ENCODE measurements at regions not wholly inside any gene's neighbourhood (a gene's known extent, or its start where the extent isn't known, plus 50 kb on each side); places are given as distances from the start of the nearest gene placed in this dataset.

DNA sequence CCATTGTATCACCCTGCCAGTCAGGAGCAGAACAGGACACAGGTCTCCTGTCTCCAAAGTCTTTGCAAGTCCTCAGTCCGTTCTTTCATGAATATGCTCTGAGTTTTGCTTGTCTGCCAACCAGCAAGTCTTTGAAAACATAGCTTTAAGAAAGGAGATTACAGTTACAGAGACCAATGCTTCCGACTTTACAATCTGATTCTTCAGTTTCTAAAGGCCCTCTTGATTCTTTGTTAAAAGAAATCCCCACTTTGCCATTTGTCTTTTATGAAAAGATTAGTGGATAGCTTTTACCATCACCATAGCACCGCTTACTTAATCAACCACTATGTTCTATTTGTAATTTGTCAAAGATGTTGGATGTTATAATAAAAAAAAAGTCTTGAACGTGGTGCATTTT lies 562.8 kb upstream of the BTBD3 start:
- DNase-seq, result no peak
- no peak overlapping the region for H3K4me3 ChIP-seq
- no peaks in the 10 kb centered on the region for H3K4me1 ChIP-seq (replicated peaks; ENCODE audit: insufficient read depth)
- no peaks in the 10 kb centered on the region for H3K9me3 ChIP-seq (ENCODE audit: insufficient read depth, low read depth)
- no peaks in the 10 kb centered on the region for H3F3A ChIP-seq (ENCODE audit: insufficient read depth, low read depth)
- H3K27me3 ChIP-seq (ENCODE audit: insufficient read depth, low read depth), result no peaks in the 10 kb centered on the region
- no peaks in the 10 kb centered on the region for H4K20me1 ChIP-seq (ENCODE audit: insufficient read depth)
- intact Hi-C loops (cut with micrococcal nuclease; ENCODE audit: unreplicated experiment), result no loop called here
- H3K4me2 ChIP-seq, result no peak overlapping the region
- no peak overlapping the region for H3K27ac ChIP-seq
- no peaks in the 10 kb centered on the region for H3K36me3 ChIP-seq (ENCODE audit: low read depth)
- POLR2A ChIA-PET (ENCODE audit: unreplicated experiment), result no interaction called here
- H3K79me2 ChIP-seq (ENCODE audit: low read depth), result no peaks in the 10 kb centered on the region
- no peaks in the 10 kb centered on the region for H3K9me2 ChIP-seq (ENCODE audit: insufficient read depth)
- H2AFZ ChIP-seq, result no peak overlapping the region
- TF ChIP-seq EZH2 (IDR thresholded peaks at IDR 0.05; ENCODE audit: low read depth), result no peak
- TF ChIP-seq, protein P1, sequence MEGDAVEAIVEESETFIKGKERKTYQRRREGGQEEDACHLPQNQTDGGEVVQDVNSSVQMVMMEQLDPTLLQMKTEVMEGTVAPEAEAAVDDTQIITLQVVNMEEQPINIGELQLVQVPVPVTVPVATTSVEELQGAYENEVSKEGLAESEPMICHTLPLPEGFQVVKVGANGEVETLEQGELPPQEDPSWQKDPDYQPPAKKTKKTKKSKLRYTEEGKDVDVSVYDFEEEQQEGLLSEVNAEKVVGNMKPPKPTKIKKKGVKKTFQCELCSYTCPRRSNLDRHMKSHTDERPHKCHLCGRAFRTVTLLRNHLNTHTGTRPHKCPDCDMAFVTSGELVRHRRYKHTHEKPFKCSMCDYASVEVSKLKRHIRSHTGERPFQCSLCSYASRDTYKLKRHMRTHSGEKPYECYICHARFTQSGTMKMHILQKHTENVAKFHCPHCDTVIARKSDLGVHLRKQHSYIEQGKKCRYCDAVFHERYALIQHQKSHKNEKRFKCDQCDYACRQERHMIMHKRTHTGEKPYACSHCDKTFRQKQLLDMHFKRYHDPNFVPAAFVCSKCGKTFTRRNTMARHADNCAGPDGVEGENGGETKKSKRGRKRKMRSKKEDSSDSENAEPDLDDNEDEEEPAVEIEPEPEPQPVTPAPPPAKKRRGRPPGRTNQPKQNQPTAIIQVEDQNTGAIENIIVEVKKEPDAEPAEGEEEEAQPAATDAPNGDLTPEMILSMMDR (conservative IDR thresholded peaks at IDR 0.05), result no peak
- CTCF ChIA-PET, result no interaction called here
- BruUV-seq (replicated peaks), result no TSS peak

- no peak for DNase-seq
- no peaks in the 10 kb centered on the region for H3K79me2 ChIP-seq (ENCODE audit: low read depth)
- intact Hi-C loops (cut with micrococcal nuclease; ENCODE audit: unreplicated experiment), result no loop called here
- POLR2A ChIA-PET (ENCODE audit: unreplicated experiment), result no interaction called here
- no peaks in the 10 kb centered on the region for H3K36me3 ChIP-seq (ENCODE audit: low read depth)
- H2AFZ ChIP-seq, result no peak overlapping the region
- no peaks in the 10 kb centered on the region for H3F3A ChIP-seq (ENCODE audit: insufficient read depth, low read depth)
- H3K9me3 ChIP-seq (ENCODE audit: insufficient read depth, low read depth), result no peaks in the 10 kb centered on the region
- no peaks in the 10 kb centered on the region for H3K4me1 ChIP-seq (replicated peaks; ENCODE audit: insufficient read depth)
- no peak overlapping the region for H3K4me2 ChIP-seq
- H3K9me2 ChIP-seq (ENCODE audit: insufficient read depth), result no peaks in the 10 kb centered on the region
- no peaks in the 10 kb centered on the region for H4K20me1 ChIP-seq (ENCODE audit: insufficient read depth)
- no TSS peak for BruUV-seq (replicated peaks)
- no peak overlapping the region for H3K4me3 ChIP-seq
- CTCF ChIA-PET, result no interaction called here
- H3K27ac ChIP-seq, result no peak overlapping the region
- no peaks in the 10 kb centered on the region for H3K27me3 ChIP-seq (ENCODE audit: insufficient read depth, low read depth)
- TF ChIP-seq, protein P1 (conservative IDR thresholded peaks at IDR 0.05), result no peak
- TF ChIP-seq EZH2 (IDR thresholded peaks at IDR 0.05; ENCODE audit: low read depth), result no peak
These were observed 562.3 kb upstream of the BTBD3 start for GRCh38 chr20:11355345-11355744.

DNA sequence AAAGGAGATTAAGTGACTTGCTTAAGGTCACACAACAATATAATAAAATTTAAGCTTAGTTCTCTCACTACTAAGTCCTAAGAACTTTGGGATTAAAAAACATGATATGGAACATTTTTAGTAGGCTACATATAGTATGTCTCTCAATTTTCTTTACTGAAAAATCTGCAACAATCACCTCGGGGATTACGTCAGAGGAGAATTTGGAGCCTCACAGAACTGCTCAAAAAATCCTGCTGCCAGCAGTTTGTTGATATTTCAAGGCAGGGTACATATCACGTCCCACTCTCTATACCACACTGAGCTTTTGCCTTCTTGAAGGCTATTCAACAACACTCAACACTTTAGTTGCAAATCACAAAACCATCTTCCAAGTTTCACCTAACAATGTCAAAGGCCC lies 561.6 kb upstream of the BTBD3 start:
- H3F3A ChIP-seq (ENCODE audit: insufficient read depth, low read depth), result no peaks in the 10 kb centered on the region
- no peak for DNase-seq
- no TSS peak for BruUV-seq (replicated peaks)
- no peak overlapping the region for H3K4me2 ChIP-seq
- H3K4me1 ChIP-seq (replicated peaks; ENCODE audit: insufficient read depth), result no peaks in the 10 kb centered on the region
- intact Hi-C loops (cut with micrococcal nuclease; ENCODE audit: unreplicated experiment), result no loop called here
- no peak overlapping the region for H3K4me3 ChIP-seq
- no peaks in the 10 kb centered on the region for H3K9me3 ChIP-seq (ENCODE audit: insufficient read depth, low read depth)
- no peaks in the 10 kb centered on the region for H3K9me2 ChIP-seq (ENCODE audit: insufficient read depth)
- no peak overlapping the region for H2AFZ ChIP-seq
- TF ChIP-seq, protein P1 (conservative IDR thresholded peaks at IDR 0.05), result no peak
- TF ChIP-seq EZH2 (IDR thresholded peaks at IDR 0.05; ENCODE audit: low read depth), result no peak
- no peaks in the 10 kb centered on the region for H3K79me2 ChIP-seq (ENCODE audit: low read depth)
- H4K20me1 ChIP-seq (ENCODE audit: insufficient read depth), result no peaks in the 10 kb centered on the region
- no peak overlapping the region for H3K27ac ChIP-seq
- H3K27me3 ChIP-seq (ENCODE audit: insufficient read depth, low read depth), result no peaks in the 10 kb centered on the region
- POLR2A ChIA-PET (ENCODE audit: unreplicated experiment), result interaction anchor here (0.6 kb wide), 1 partner anchor 1321 kb away, joined by 4 read pairs; no protein-coding TSS in a partner anchor
- CTCF ChIA-PET, result no interaction called here
- no peaks in the 10 kb centered on the region for H3K36me3 ChIP-seq (ENCODE audit: low read depth)
